NCI-H2227 (cell line): ENCODE measurements at regions not wholly inside any gene's neighbourhood (a gene's known extent, or its start where the extent isn't known, plus 50 kb on each side); places are given as distances from the start of the nearest gene placed in this dataset.
A peak's percentile ranks its signal among the peaks of the same experiment; 100 is the strongest.
"Not testable (repeated sequence)": the region's sequence is repeated elsewhere in the genome, so short reads cannot be mapped to it uniquely, and the experiment has no call there.

Experiments
- DNase-seq: peaks from one replicate; lab custom pipeline; 2025; ENCODE audit not compliant: unreplicated experiment; lab: John Stamatoyannopoulos, UW

- no peak for DNase-seq
Observed at GRCh38 chr19:13712767-13713201, 51.5 kb upstream of the MRI1 start.

- DNase-seq: no peak
Observed at GRCh38 chr19:13707915-13708314, 56.4 kb upstream of the MRI1 start.

- DNase-seq: no peak
Observed at GRCh38 chr19:13705928-13706447, 58.3 kb upstream of the MRI1 start.

GRCh38 chr19:13705201-13705600 is 59.1 kb upstream of the MRI1 start:
- no peak for DNase-seq

- DNase-seq: no peak
Observed at GRCh38 chr19:13701624-13702023, 62.7 kb upstream of the MRI1 start.

GRCh38 chr19:13700621-13701020 is 63.7 kb upstream of the MRI1 start:
- no peak for DNase-seq

GRCh38 chr19:13699786-13700185 is 64.5 kb upstream of the MRI1 start:
- DNase-seq: no peak

- no peak for DNase-seq
Observed at GRCh38 chr19:13696839-13697238, 67.5 kb upstream of the MRI1 start.

GRCh38 chr19:13693889-13694288 is 70.4 kb upstream of the MRI1 start:
- no peak for DNase-seq

- no peak for DNase-seq
Observed at GRCh38 chr19:13691569-13692435, 72.5 kb upstream of the MRI1 start.

- peak; percentile 31 for DNase-seq
Observed at GRCh38 chr19:13689085-13689484, 75.2 kb upstream of the MRI1 start.

GRCh38 chr19:13684021-13684420 is 80.3 kb upstream of the MRI1 start:
- no peak for DNase-seq

- no peak for DNase-seq
Observed at GRCh38 chr19:13681509-13681908, 82.8 kb upstream of the MRI1 start.

- DNase-seq: not testable (repeated sequence)
Observed at GRCh38 chr19:13680708-13681360, 83.5 kb upstream of the MRI1 start.

- not testable (repeated sequence) for DNase-seq
Observed at GRCh38 chr19:13676967-13677366, 87.4 kb upstream of the MRI1 start.

GRCh38 chr19:13672480-13673175 is 91.7 kb upstream of the MRI1 start:
- peak; percentile 15 for DNase-seq

GRCh38 chr19:13670846-13671245 is 93.5 kb upstream of the MRI1 start:
- DNase-seq: no peak

GRCh38 chr19:13669780-13670355 is 94.5 kb upstream of the MRI1 start:
- DNase-seq: no peak

GRCh38 chr19:13668964-13669363 is 95.4 kb upstream of the MRI1 start:
- DNase-seq: no peak

GRCh38 chr19:13666165-13666564 is 98.2 kb upstream of the MRI1 start:
- DNase-seq: no peak
